HG03521 (cell line): ENCODE measurements at regions not wholly inside any gene's neighbourhood (a gene's known extent, or its start where the extent isn't known, plus 50 kb on each side); places are given as distances from the start of the nearest gene placed in this dataset.

Source experiments
- ATAC-seq: cut with Tn5 transposase; IDR thresholded peaks from one replicate; pipeline ENCODE4 v1.9.1; 2021; ENCODE audit warnings: mild to moderate bottlenecking, moderate library complexity; ENCODE audit not compliant: unreplicated experiment

GRCh38 chr3:41026394-41027177, 172.7 kb upstream of the CTNNB1 start:
- no peak for ATAC-seq

- no peak for ATAC-seq
Observed at GRCh38 chr3:41029356-41029755, 169.9 kb upstream of the CTNNB1 start.

GRCh38 chr3:41030220-41030619, 169.1 kb upstream of the CTNNB1 start:
- ATAC-seq: no peak

DNA sequence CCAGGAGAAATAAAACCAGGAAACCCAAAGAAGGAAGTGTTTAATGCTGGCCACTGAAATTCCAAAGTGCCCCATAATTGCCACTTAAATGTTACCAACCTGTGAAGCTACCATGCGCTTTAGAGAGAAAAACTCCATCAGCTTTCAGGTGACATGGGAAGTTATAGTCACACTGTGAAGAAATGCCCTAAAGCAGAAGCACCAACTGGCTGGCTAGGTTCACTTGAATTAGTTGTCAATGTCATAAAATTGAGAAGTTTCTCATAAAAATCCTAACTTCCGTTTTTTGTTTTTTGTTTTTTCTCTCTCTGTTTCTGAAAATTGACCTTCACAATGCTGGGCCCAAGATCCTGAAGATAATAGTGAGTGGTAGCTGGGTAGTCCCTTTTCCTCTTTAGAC, 167.9 kb upstream of the CTNNB1 start:
- no peak for ATAC-seq

- no peak for ATAC-seq
Observed at GRCh38 chr3:41033956-41034519, 165.3 kb upstream of the CTNNB1 start.

DNA sequence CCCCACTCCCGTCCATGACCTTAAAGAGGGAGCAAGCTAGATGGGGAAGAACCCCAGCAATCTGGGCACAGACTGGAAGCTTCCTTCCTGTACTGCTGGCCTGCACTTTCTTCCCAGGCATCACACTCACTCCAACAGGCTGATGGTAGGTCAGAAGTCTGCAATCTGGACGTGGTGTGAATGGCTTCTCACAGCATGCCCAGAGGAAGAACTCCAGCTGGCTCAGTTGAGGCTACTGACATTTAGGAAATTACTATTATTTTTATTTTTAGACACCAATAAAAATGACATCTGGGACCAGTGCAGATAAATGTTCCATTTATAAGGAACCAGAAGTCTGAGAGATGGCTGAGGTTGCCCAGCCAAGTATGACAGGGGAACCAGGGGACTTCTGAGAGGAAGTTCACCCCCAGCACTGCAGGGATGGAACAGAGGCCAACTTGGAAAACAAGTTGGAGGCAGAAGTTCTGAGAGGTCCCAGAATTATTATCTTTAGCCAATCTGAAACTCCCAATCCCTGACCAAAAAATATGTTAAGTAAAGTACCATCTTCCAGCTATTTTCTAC, 163.8 kb upstream of the CTNNB1 start:
- ATAC-seq: no peak

DNA sequence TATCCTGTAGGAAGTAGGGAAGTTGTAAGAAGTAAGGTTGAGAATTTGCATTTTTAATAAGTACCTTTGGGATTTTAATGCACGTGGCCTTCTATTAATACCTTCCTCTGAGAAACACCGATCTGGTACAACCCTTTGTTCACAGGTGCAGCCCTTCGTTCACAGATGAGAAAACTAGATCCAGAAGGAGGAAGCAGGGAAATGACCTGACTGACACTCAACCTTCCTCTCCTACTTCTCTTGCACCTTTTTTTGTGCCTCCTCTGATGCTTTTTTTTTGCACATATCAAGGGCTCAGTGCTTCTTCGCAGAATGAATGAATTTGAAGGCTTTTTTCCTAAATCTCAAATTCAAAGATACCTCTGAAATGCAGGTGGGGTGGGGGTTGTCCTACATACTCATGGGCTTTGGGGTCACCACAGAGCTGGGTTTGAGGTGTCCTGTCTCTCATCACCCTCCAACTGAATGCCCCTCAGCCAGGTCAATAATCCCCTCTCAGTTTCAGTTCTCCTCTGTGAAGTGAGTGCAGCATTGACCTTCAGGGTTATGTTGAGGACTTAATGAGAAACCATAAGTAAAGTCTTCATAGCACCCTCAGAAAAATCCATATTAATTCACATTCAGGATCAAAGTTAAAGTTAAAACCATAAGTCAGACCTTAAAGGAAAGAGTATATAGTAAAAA, 161.5 kb upstream of the CTNNB1 start:
- no peak for ATAC-seq

DNA sequence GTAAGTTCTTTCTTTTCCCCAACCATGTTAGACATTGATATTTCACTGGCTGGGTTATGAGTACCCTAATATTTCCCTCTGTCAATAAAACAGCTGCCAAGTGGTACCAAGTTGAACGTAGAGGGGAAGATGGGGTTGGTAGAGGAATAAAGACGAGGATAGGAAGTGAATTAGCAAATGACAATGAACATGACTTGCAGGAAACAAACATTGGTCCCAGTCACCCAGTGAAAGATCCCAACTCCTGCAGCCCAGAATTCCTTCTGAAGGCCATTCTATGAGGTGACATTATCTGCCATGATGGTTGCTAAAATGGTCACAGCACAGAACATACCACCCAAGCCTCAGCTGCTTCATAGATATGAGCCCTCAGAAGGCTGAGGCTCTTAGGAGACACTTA, 159.0 kb upstream of the CTNNB1 start:
- no peak for ATAC-seq

DNA sequence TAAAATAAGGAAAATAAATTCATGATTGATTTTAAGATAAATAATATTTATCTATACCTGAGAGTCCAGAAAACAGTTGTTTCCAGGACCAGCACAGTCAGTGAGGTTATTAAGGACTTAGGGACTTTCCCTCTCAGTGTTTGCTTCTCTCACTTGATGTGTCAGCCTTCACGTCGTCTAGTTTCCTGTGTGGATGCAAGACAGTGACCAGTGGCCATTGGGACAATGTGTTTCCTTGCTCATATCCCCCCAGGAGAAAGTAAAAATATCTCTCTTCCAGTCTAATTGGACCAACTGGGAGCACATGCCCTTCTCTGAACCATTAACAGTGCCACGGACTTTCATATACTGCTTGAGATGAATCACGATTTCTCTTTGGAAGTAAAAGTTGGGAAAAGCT, 157.8 kb upstream of the CTNNB1 start:
- ATAC-seq: no peak

DNA sequence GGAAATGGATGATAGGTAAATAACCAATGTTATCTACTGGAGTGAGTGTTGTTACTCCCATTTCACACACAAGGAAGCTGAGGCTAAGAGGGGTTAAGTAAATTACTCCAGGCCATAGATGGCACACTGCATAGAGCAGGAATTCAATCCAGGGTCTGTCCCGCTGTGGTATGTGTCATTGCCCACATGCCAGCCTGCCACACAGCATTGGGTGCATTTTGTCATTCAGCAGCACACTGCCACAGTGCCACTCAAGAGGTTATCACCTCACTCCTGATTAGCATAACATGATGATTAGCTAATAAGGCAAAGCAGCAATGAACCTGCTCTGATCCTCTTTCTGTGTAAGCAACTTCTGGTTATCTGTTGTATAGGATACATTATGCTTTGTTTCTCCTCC, 157.4 kb upstream of the CTNNB1 start:
- ATAC-seq: no peak

DNA sequence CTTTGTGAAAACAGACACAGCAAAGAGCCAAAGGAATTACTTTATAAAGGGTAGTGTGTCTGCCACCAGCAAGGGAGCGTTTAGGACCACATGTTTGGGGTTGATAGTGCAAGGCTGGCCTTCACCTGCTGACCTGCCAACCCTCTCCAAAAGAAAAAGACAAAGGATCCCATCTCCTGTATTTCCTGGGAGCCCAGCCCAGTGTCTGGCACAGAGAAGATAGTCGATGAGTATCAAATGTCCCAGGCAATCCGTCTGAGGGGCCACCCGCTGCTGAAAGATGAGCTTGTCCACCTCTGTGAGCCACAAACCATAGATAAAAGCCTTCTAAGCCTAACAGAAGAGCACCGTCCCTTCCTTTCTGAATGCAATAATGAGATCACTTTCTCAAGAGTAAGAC, 154.8 kb upstream of the CTNNB1 start:
- ATAC-seq: no peak

- no peak for ATAC-seq
Observed at GRCh38 chr3:41045491-41045890, 153.8 kb upstream of the CTNNB1 start.

GRCh38 chr3:41050144-41050543, 149.2 kb upstream of the CTNNB1 start:
- ATAC-seq: no peak

DNA sequence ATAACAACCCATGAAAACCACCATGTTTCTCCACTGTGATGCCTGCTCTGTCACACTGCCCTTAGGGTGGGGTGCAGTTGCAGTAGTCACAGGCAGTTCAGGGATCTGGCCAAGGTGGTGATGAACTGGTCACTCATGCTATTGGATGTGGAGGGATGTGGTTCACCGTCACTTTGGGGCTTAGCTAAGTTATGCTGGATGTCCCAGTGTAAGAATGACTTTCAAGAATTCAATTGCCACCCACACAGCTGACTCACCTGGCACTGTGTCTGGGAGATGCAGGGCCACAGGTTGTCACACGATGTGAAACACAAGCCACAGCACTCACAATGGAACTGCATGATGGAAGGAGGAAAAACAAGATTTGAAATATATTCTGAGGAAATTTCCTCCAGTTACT, 146.1 kb upstream of the CTNNB1 start:
- no peak for ATAC-seq

GRCh38 chr3:41060106-41060505, 139.2 kb upstream of the CTNNB1 start:
- no peak for ATAC-seq

DNA sequence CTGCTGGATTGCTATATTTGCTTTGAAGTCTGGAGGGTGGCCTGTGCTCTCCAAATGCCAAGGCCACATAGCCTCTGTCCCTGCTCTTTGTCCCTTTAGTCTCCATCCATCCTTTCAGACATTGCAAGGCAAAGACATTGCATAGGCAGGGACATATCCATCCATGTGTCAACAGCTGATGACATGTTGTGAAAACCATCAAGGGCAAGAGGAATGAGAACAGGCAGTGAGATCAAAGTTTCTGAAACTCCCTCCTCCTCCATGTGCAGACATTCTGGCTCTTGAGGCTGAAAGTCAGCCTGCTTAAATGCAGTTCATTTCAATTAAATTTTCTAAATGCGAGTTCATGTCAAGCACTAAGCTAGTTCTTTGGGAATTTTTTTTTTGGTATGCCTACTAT, 135.2 kb upstream of the CTNNB1 start:
- ATAC-seq: no peak

DNA sequence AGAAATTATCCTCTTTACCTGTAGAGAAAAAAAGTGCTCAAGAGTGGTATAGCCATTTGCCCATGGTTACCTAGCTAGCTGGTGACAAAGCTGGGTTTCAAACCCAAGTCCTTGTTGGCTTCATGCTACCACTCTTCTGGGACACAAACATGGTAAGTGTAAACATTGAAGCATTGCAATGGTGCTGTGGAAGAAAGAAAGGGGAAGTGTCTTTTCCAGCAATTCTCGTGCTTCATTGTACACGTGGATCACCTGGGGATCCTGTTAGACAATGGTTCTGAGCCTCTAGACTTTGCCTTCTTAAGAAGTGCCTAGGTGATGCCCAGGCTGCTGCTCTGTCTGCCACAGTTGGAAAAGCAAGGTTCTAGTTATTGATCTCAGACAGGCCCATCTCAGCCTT, 134.8 kb upstream of the CTNNB1 start:
- no peak for ATAC-seq

- ATAC-seq: no peak
Observed at GRCh38 chr3:41065340-41065739, 134.0 kb upstream of the CTNNB1 start.

GRCh38 chr3:41073190-41073589, 126.1 kb upstream of the CTNNB1 start:
- no peak for ATAC-seq

DNA sequence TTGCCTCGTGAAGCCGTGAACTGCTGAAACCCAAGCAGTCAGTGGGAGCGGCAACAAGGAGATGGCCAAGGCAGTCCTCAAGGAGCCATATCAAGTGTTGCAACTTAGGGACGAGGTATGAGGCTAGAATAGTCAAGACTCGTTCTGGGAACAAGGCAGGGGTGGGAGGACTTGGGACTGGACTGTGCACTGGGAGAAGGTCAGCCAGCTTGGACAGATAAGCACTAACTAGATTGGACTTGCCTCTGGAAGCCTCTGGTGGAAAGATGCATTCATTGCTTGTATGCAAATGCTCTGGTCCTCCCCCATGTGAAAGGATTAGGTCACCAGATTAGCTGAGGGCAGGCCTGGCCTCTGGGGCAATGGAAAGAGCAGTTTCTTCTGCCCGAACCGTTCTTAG, 123.3 kb upstream of the CTNNB1 start:
- no peak for ATAC-seq

DNA sequence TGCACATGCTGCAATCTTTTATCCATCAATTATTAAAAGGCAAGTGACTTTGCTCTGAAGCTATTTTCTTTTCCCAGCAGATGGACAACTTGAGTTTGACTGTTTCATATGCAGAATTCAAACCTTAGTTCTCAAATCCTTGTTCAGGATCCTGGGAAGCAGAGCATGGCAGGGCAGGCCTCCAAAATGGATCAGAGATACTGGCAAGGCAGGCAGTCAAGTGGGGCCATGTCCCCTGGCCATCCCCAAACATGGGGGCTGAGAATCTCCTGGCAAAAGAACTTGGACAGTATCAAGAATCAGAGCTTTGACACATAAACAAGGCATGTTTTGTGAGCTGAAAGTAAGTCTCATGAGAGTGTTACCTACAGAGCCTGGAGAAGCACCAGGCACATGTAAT, 122.9 kb upstream of the CTNNB1 start:
- ATAC-seq: no peak

- no peak for ATAC-seq
Observed at GRCh38 chr3:41080141-41080540, 119.2 kb upstream of the CTNNB1 start.
